ENCODE measurements at regions not wholly inside any gene's neighbourhood (a gene's known extent, or its start where the extent isn't known, plus 50 kb on each side); places are given as distances from the start of the nearest gene placed in this dataset.

- TF ChIP-seq REST (IDR thresholded peaks at IDR 0.05; ENCODE audit: insufficient read depth in 1 of 2, low read depth in 2 of 2, low read length in 1 of 2) (no peak), TCF7L2 (IDR thresholded peaks at IDR 0.05; ENCODE audit: low read depth, low read length) (no peak)
- TF ChIP-seq, protein P1, sequence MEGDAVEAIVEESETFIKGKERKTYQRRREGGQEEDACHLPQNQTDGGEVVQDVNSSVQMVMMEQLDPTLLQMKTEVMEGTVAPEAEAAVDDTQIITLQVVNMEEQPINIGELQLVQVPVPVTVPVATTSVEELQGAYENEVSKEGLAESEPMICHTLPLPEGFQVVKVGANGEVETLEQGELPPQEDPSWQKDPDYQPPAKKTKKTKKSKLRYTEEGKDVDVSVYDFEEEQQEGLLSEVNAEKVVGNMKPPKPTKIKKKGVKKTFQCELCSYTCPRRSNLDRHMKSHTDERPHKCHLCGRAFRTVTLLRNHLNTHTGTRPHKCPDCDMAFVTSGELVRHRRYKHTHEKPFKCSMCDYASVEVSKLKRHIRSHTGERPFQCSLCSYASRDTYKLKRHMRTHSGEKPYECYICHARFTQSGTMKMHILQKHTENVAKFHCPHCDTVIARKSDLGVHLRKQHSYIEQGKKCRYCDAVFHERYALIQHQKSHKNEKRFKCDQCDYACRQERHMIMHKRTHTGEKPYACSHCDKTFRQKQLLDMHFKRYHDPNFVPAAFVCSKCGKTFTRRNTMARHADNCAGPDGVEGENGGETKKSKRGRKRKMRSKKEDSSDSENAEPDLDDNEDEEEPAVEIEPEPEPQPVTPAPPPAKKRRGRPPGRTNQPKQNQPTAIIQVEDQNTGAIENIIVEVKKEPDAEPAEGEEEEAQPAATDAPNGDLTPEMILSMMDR (IDR thresholded peaks at IDR 0.05): no peak
Observed at GRCh38 chr2:217189131-217189530, 329.3 kb upstream of the TNP1 start.

All from Panc1 (cell line).